ENCODE measurements at regions not wholly inside any gene's neighbourhood (a gene's known extent, or its start where the extent isn't known, plus 50 kb on each side); places are given as distances from the start of the nearest gene placed in this dataset.

DNA sequence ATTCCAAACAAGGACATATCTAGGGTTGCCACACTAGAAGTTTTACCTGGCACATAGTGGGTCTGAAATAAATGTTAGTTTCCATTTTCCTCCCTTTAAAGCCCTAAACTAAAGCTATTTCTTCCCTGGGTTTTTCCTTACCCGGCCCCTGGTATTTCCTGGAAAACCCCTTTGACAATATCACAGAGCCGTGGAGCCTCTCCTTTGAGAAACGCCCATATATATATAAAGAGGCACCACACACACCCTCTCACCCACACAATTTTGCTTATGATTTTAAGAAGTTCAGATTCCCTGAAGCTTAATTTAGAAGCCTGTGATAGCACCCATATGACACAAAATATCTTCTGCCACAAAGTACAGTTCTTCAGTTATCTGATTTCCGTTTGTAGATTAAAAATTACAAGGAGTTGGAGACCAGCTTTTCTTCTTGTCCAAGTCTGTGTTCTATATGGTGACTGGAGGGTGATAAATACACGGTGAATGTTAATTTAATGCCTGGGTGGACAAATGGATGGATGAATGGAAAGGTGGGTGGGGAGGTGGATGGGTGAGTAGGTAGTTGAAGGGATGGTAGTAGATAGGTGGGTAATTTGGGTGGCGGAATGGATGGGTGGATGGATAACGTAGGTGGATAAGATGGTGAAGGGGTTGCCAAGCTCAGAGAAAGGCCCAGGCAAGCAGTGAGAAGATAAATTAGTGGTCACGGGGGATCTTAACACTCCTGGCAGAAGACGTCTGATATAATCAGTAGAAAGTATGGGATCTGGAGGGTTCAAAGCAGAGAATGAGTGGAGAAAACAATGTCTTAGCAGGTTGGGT is 154.4 kb upstream of the FGGY start:
- peak in 1 of 2 donors; percentile 5 for ATAC-seq
- H3K27ac Mint-ChIP-seq = peak overlapping the region in 1 of 2 donors; percentile 57
- no peaks in the 10 kb centered on the region for H3K36me3 Mint-ChIP-seq
- no peaks in the 10 kb centered on the region for H3K9me3 Mint-ChIP-seq
- no peak for DNase-seq (ENCODE audit: low spot score in 2 of 2)

DNA sequence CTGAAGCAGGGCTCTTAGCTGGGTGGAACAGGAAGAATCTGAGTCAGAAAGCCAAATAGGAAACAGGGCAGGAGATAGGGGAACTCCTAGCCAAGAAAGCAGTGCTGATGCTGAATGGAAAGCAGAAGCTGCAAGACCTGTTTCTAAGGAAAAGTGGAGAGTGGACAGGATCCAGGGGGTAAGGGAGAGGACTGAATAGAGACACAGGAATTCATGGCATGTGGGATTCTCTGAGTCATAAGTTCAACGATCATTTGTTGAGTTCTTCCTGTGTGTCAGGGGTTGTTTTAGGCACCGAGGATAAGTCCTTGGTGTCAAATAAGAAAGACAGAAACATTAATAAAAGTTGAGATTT is 153.8 kb upstream of the FGGY start:
- Mint-ChIP-seq H3K27ac (no peak overlapping the region), H3K9me3 (no peaks in the 10 kb centered on the region), H3K36me3 (no peaks in the 10 kb centered on the region)
- ATAC-seq (peak; percentile 28 to 50), DNase-seq (ENCODE audit: low spot score in 2 of 2) (no peak)

DNA sequence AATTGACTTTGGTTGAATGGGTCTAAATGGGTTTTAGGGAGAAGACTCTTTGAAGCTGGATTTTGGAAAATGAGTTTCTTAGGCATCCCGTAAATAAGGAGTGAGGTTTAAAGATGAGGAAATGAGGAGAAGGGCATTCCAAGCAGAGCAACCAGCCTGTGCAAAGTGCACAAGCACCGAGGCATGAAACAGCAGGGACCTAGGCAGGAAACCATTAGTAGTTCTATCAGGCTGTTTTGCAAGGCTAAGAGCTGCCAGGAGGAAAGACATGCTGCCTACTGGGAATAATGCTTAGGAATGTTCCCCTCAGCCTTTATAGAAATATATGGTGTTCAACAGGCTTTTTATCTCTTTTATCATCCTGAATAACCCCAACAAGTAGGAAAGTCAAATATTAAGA is 153.1 kb upstream of the FGGY start:
- Mint-ChIP-seq H3K36me3 (no peaks in the 10 kb centered on the region), H3K27ac (no peak overlapping the region), H3K9me3 (no peaks in the 10 kb centered on the region)
- ATAC-seq (no peak), DNase-seq (ENCODE audit: low spot score in 2 of 2) (no peak)

DNA sequence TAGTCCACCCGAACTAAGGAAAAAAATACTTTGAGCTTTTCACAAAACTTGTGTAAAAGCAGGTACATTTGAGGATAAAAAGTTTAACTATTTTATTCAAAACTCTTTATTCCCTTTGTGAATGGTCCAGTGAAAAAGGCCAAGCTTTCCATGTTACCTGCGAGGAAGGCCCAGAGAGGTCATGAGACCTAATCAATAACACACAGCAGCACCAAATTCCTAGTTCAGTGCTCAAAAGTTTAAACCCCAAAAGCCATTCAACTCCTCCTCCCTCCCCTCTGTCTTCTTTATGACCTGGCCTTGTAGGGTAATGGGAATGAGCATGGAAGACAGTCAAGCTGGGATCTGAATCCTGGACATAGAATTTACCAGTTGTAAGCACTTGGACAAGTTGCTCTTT is 151.9 kb upstream of the FGGY start:
- Mint-ChIP-seq H3K36me3 (no peaks in the 10 kb centered on the region), H3K27ac (no peak overlapping the region), H3K9me3 (no peaks in the 10 kb centered on the region)
- ATAC-seq (no peak), DNase-seq (ENCODE audit: low spot score in 2 of 2) (no peak)

DNA sequence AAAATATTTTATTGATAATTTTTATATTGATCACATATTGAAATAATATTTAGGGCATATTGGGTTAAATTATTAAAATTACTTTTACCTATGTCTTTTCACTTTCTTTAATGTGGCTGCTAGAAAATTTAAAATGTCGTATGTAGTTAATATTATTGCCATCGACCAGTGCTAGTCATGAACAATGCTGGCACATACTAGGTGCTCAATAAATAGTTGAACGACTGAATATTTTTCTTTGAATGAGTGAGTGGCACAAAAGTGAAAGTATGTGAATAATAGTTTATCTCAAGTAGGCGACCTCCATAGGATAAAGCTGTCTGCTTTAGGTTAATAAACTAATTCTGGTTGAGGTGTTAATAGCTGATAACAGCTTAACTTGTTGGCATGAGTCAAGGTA is 150.8 kb upstream of the FGGY start:
- DNase-seq (ENCODE audit: low spot score in 2 of 2) = no peak
- ATAC-seq = no peak
- Mint-ChIP-seq H3K9me3 (no peaks in the 10 kb centered on the region), H3K36me3 (no peaks in the 10 kb centered on the region), H3K27ac (peak overlapping the region; percentile 64 to 97)

DNA sequence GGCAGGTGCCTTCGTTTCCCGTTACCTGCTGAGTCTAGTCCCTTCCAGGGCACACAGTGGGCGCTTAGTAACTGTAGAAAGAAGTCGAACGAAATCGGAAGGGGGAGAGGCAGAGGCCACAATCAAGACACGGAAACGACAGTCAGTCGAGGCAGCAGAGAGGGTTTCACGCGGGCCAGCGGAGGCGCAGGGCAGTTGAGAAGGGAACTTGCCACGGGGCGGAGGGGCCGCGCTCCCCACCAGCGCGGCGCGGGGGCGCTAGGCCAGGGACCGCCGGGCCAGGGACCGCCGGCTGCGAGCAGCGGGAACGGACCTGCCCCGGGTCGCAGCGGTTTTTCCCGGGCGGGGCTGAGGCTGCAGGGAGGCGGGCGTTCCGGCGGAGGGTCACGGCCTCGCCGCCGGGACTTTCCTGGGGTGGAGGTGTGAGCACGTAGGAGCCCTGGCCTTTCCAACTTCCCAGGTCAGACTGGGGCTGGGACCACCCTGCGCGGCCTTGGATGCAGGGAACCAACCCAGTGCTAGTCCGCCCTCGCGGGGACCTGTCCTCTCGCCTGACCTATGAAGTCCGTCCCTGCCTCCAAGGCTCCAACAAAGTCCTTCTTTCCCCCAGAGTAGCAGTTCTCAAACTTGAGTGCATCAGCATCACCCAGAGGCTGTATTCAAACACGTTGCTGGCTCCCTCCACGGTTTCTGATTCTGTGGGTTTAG is 150.1 kb upstream of the FGGY start:
- Mint-ChIP-seq H3K36me3 (no peaks in the 10 kb centered on the region), H3K27ac (peak overlapping the region; percentile 64 to 97), H3K9me3 (no peaks in the 10 kb centered on the region)
- ATAC-seq (peak; percentile 57 to 65), DNase-seq (ENCODE audit: low spot score in 2 of 2) (peak; percentile 45 to 64)

DNA sequence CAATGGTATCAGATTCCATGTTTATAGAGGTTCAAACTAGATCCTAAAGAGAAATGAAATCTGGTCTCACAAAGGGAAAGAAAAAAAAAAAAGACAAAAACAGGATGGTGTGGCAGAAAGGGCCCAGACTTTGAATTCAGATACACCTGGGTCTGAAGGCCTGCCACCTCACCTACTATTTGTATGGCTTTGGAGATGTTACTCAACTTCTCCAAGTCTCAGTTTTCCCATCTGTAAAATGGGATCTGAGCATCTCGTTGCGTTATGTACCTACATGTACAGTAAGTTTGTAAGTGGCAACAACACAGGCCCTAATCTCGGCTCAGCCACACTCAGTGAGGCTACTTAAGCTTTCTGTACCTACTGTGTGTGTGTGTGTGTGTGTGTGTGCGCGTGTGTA is 147.5 kb upstream of the FGGY start:
- no peak for ATAC-seq
- no peak for DNase-seq (ENCODE audit: low spot score in 2 of 2)
- H3K36me3 Mint-ChIP-seq = no peaks in the 10 kb centered on the region
- no peaks in the 10 kb centered on the region for H3K9me3 Mint-ChIP-seq
- H3K27ac Mint-ChIP-seq = no peak overlapping the region

DNA sequence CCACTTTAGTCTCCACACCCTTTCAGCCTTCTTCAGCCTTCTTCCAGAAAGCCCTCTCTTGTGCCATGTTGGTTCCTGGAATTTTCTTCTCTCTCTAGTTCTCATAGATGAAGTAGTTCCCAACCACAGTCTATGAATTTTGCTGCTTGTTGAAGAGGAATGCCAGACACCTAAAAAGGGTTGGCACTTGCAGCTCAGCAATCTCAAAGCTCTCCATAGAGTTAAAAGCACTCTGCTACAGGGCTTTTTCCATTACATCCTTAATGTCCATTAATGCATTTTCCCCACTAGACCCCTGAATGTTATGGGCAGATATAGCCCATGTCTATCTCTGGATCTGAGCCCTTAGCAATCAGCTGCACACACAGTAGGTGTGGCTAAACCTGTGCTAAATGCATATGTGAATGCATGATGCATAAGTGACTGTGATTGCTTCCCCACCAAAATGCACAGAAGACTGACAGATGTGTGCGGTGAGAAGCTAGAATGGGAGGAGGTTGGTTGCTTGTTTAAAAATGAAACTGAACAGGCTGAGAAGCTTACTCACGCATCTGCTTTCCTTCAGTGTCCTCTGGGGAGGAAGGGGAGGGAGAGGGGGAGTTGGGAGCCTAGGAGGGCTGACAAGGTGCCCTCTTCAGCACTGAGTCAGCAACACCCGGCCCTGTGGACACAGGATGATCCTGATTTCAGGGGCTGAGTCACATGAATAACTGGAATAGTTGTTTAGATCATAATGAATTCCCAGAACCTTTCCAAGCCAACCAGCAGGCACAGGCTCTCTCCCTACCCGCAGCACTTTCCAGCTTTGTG is 146.1 kb upstream of the FGGY start:
- Mint-ChIP-seq H3K27ac (no peak overlapping the region), H3K9me3 (no peaks in the 10 kb centered on the region), H3K36me3 (no peaks in the 10 kb centered on the region)
- ATAC-seq (peak; percentile 70 to 88), DNase-seq (ENCODE audit: low spot score in 2 of 2) (peak in 1 of 2 donors; percentile 8)

DNA sequence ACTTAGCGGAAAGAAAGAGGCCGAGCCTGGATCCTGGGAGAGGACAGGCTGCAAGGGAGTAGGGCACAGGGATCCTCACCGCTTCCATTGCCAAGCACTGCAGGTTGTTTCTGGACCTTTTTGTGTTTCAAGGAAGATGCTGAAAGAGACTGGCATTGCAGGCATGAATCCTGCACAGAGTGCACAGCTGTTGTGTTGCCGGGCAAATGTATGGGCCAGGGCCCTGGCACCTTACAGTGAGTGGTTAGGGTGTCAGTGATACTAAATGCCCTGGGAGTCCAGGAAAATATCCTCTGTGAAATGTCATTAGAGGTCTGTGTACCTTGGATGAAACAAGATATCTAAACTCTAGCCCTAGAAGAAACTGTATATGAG is 145.5 kb upstream of the FGGY start:
- no peak overlapping the region for H3K27ac Mint-ChIP-seq
- no peak for ATAC-seq
- no peaks in the 10 kb centered on the region for H3K36me3 Mint-ChIP-seq
- no peaks in the 10 kb centered on the region for H3K9me3 Mint-ChIP-seq
- no peak for DNase-seq (ENCODE audit: low spot score in 2 of 2)

DNA sequence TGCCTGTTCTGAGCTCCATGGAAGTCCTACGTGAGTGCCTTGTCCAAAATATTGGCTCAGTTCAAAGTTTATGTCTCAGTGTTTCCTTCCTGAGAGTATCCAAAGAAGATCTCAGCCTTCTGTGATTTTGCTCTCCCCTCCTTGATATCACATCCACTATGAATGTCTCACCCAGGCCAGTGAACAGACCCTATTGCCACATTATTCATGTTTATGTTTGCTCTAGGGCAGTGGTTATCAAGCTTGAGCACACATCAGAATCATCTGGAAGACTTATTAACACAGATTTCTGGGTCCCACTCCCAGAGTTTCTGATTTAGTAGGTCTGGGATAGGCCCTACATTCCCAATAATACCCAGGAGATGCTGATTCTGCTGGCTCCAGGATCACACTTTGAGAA is 145.0 kb upstream of the FGGY start:
- DNase-seq (ENCODE audit: low spot score in 2 of 2) = no peak
- H3K36me3 Mint-ChIP-seq = no peaks in the 10 kb centered on the region
- no peak for ATAC-seq
- no peak overlapping the region for H3K27ac Mint-ChIP-seq
- no peaks in the 10 kb centered on the region for H3K9me3 Mint-ChIP-seq

DNA sequence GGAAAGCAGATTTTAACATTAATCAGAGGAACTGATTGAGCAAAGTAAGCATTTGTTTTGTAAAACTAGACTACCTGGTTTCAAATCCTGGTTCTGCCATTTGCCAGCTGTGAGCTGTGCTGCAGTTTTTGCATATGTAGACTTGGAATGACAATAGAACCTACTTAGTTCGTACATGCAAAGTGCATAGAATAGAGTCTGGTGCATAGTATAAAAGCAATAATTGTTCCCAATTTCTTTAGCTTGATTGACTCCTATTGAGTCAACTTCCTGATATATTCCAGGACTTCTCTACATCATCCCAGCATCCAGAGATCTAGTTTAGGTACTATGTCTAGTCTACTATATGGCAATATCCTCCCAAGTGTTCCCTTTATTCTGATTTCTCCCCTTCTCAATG is 144.4 kb upstream of the FGGY start:
- Mint-ChIP-seq H3K36me3 (no peaks in the 10 kb centered on the region), H3K9me3 (no peaks in the 10 kb centered on the region), H3K27ac (no peak overlapping the region)
- ATAC-seq = no peak
- DNase-seq (ENCODE audit: low spot score in 2 of 2) = no peak

DNA sequence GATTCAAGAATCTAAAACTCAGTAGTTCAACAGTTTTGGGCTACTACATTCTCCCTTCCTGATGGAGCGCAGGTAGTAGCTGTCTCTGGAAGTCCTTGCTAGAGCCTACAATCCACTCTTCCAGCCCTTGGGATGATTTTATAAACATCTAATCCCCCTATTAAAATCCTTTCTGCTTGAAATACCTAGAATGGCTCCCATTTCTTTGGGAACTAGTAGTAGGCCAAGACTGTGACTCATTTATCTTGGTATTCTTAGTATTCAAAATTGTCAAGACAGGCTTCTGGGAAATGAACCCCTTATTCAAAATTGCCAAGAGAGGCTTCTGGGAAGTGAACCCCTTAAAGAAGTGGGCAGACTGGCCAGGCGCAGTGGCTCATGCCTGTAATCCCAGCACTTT is 142.5 kb upstream of the FGGY start:
- Mint-ChIP-seq H3K9me3 (peaks cover 4 to 11% of the 10 kb centered on the region in 2 donors), H3K27ac (peak overlapping the region in 1 of 2 donors; percentile 14), H3K36me3 (no peaks in the 10 kb centered on the region)
- no peak for DNase-seq (ENCODE audit: low spot score in 2 of 2)
- no peak for ATAC-seq

DNA sequence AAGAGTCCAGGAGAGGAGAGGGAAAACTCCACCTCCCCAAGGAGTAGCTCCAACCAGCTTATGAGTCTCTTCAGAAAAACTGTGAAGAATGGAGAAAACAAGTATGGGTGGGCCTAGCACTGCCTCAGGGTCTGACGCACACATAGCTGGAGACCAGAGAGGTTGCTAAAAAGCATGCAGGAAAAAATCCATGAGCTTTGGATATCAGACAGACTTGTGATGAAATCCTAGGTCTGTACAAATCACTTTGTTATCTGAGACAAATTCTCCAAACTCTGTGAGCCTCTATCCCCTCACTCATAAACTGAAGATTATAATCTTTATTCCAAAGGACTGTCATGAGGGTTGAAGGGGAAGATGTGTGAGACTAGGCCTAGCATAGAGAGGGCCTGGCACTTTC is 141.5 kb upstream of the FGGY start:
- H3K27ac Mint-ChIP-seq = no peak overlapping the region
- ATAC-seq = no peak
- no peaks in the 10 kb centered on the region for H3K36me3 Mint-ChIP-seq
- no peak for DNase-seq (ENCODE audit: low spot score in 2 of 2)
- H3K9me3 Mint-ChIP-seq = peaks cover 4 to 11% of the 10 kb centered on the region in 2 donors

DNA sequence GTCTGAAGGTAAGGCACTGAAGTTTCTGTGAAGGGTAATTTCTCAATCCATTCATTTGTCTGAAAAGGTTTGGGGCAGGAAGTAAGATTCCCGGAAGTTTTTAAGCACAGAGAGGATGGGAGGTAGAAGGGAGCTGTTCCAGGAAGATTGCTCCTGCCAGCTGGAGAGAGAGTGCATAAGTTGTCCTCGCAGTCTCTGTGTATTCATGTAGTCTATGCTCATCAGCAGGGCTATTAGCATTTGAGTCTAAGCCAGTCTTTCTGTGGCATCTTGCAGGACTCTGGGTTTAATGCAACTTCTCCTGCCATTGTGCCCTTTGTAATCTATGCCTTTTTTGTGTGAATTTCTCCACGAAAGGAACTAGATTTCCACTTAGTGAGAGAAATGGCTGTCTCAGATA is 140.8 kb upstream of the FGGY start:
- DNase-seq (ENCODE audit: low spot score in 2 of 2) (no peak), ATAC-seq (no peak)
- peaks cover 4 to 11% of the 10 kb centered on the region in 2 donors for H3K9me3 Mint-ChIP-seq
- no peaks in the 10 kb centered on the region for H3K36me3 Mint-ChIP-seq
- H3K27ac Mint-ChIP-seq = no peak overlapping the region

DNA sequence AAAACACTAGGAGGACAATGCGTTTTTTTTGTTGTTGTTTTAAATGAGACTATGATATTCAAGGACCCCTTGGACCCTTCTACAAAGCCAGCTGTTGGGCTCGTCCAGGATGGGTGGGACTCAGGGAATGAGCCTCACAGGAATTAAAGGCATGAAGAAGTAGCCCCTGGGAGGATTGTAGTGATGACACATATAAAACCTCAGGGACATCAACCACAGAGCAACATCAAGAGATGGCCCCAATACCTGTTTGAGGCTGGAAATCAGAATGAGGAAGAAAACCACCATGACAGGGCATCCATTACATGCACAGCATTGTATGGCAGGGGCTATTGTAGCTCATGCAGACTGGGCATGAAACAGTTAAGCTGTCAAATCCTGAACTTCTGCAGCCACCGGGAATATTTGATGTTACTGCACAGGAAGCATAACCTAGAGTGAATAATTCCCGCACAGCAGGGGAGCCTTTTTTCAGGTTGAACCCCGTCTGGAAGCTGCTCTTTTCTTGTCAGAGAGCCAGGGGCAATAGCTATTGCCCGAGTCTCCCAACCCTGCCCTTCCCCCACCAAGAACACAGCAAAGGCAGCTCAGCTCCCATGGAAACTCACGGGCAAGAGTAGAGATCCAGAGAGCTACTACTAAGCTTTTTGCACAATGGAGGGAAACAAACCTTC is 140.2 kb upstream of the FGGY start:
- ATAC-seq = no peak
- H3K36me3 Mint-ChIP-seq = no peaks in the 10 kb centered on the region
- no peak for DNase-seq (ENCODE audit: low spot score in 2 of 2)
- H3K27ac Mint-ChIP-seq = no peak overlapping the region
- peaks cover 4 to 11% of the 10 kb centered on the region in 2 donors for H3K9me3 Mint-ChIP-seq

DNA sequence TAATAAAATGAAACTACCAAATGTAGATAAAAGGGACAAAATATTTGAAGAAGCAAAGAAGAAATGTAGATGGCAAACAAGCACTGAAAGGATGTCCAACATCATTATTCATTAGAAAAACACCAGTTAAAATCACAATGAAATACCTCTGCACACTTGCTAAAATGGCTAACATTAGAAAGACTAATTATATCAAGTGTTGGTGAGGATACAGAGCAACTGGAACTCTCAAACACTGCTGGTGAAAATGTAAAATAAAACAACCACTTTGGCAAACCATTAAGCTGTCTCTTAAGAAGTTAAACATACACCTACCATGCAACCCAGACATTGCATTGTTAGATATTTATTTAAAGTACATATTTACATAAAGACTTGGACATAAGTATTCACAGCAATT is 138.6 kb upstream of the FGGY start:
- Mint-ChIP-seq H3K27ac (no peak overlapping the region), H3K36me3 (no peaks in the 10 kb centered on the region), H3K9me3 (peaks cover 4 to 11% of the 10 kb centered on the region in 2 donors)
- DNase-seq (ENCODE audit: low spot score in 2 of 2) (no peak), ATAC-seq (no peak)
